ENCODE measurements at regions not wholly inside any gene's neighbourhood (a gene's known extent, or its start where the extent isn't known, plus 50 kb on each side); places are given as distances from the start of the nearest gene placed in this dataset.

GRCh38 chr10:34028936-34029335, 694.5 kb upstream of the NRP1 start:
- no peak for TF ChIP-seq CTCF (IDR thresholded peaks at IDR 0.05; ENCODE audit: extremely low read depth, insufficient read depth, missing control alignments)
- in situ Hi-C loops (cut with MboI; ENCODE audit: low pct_unique_long_range_greater_than_20kb, low sequenced_read_pairs, unreplicated experiment), result no loop called here
- no peak for DNase-seq (ENCODE audit: low spot score)

- no peak for TF ChIP-seq CTCF (IDR thresholded peaks at IDR 0.05; ENCODE audit: extremely low read depth, insufficient read depth, missing control alignments)
- in situ Hi-C loops (cut with MboI; ENCODE audit: low pct_unique_long_range_greater_than_20kb, low sequenced_read_pairs, unreplicated experiment), result no loop called here
- no peak for DNase-seq (ENCODE audit: low spot score)
These were observed 690.4 kb upstream of the NRP1 start for GRCh38 chr10:34024693-34025425.

- no peak for DNase-seq (ENCODE audit: low spot score)
- in situ Hi-C loops (cut with MboI; ENCODE audit: low pct_unique_long_range_greater_than_20kb, low sequenced_read_pairs, unreplicated experiment), result no loop called here
- no peak for TF ChIP-seq CTCF (IDR thresholded peaks at IDR 0.05; ENCODE audit: extremely low read depth, insufficient read depth, missing control alignments)
These were observed 689.8 kb upstream of the NRP1 start for GRCh38 chr10:34024282-34024681.

GRCh38 chr10:34022195-34022594, 687.7 kb upstream of the NRP1 start:
- no peak for TF ChIP-seq CTCF (IDR thresholded peaks at IDR 0.05; ENCODE audit: extremely low read depth, insufficient read depth, missing control alignments)
- in situ Hi-C loops (cut with MboI; ENCODE audit: low pct_unique_long_range_greater_than_20kb, low sequenced_read_pairs, unreplicated experiment), result no loop called here
- no peak for DNase-seq (ENCODE audit: low spot score)

- no peak for DNase-seq (ENCODE audit: low spot score)
- in situ Hi-C loops (cut with MboI; ENCODE audit: low pct_unique_long_range_greater_than_20kb, low sequenced_read_pairs, unreplicated experiment), result no loop called here
- TF ChIP-seq CTCF (IDR thresholded peaks at IDR 0.05; ENCODE audit: extremely low read depth, insufficient read depth, missing control alignments), result no peak
These were observed 684.3 kb upstream of the NRP1 start for GRCh38 chr10:34018784-34019183.

GRCh38 chr10:34018129-34018528, 683.7 kb upstream of the NRP1 start:
- in situ Hi-C loops (cut with MboI; ENCODE audit: low pct_unique_long_range_greater_than_20kb, low sequenced_read_pairs, unreplicated experiment), result no loop called here
- TF ChIP-seq CTCF (IDR thresholded peaks at IDR 0.05; ENCODE audit: extremely low read depth, insufficient read depth, missing control alignments), result no peak
- no peak for DNase-seq (ENCODE audit: low spot score)
